Skeletal muscle tissue (tissue), 3 donors: ENCODE measurements at regions not wholly inside any gene's neighbourhood (a gene's known extent, or its start where the extent isn't known, plus 50 kb on each side); places are given as distances from the start of the nearest gene placed in this dataset.
A peak's percentile ranks its signal among the peaks of the same experiment; 100 is the strongest.

Experiments used
- H3K27ac ChIP-seq: one replicate; pipeline ENCODE4 v1.7.0; 2013; ENCODE audit warnings: mild to moderate bottlenecking, low read depth, low read length, inconsistent platforms
- H3K27me3 ChIP-seq, 3 donors: one replicate each; pipeline ENCODE4 v1.7.0; 2013; ENCODE audit warnings: low read length in 3 of 3; ENCODE audit not compliant: control insufficient read depth in 3 of 3, insufficient read depth in 3 of 3
- H3K36me3 ChIP-seq, 3 donors: one replicate each; pipeline ENCODE4 v1.7.0; 2013; ENCODE audit warnings: low read length in 3 of 3; ENCODE audit not compliant: control insufficient read depth in 3 of 3, insufficient read depth in 3 of 3
- H3K4me1 ChIP-seq, 3 donors: one replicate each; pipeline ENCODE4 v1.7.0; 2013; ENCODE audit warnings: low read length in 3 of 3, mild to moderate bottlenecking in 3 of 3; ENCODE audit not compliant: control insufficient read depth in 3 of 3, insufficient read depth in 3 of 3
- H3K4me3 ChIP-seq, 3 donors: one replicate each; pipeline ENCODE4 v1.7.0; 2013; ENCODE audit warnings: low read length in 3 of 3
- H3K9ac ChIP-seq, 3 donors: one replicate each; pipeline ENCODE4 v1.7.0; 2013; ENCODE audit warnings: low read length in 3 of 3, mild to moderate bottlenecking in 3 of 3, moderate library complexity in 2 of 3, low read depth in 1 of 3
- H3K9me3 ChIP-seq, 3 donors: one replicate each; pipeline ENCODE4 v1.7.0; 2013; ENCODE audit warnings: low read length in 3 of 3; ENCODE audit not compliant: control insufficient read depth in 3 of 3
- donor health status: Osteomylitis.

DNA sequence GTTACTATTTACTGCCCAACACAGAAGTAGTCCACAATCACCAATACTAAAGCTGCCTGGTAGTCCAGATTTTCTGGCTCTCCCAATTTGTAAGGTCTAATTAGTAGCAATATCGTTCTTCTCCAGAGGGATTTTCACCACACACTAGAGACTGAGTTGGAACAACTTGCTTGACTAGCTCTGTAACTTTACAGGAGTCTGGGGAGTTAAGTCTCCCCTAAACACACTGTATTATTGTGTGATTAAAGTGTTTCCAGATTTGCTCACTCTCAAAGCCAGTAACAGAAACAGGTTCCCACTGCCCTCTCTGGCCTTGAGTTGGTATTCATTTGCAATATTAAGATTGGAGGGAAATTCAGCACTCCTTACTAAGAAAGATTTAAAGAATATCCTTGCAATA lies 1175.7 kb downstream of the SORCS1 start:
- Histone ChIP-seq H3K27me3 (peaks cover 0 to 3% (median 0%) of the 10 kb centered on the region in 3 donors), H3K9ac (no peak overlapping the region), H3K4me3 (no peak overlapping the region), H3K4me1 (no peaks in the 10 kb centered on the region), H3K36me3 (no peaks in the 10 kb centered on the region), H3K9me3 (no peaks in the 10 kb centered on the region), H3K27ac (no peak overlapping the region)

DNA sequence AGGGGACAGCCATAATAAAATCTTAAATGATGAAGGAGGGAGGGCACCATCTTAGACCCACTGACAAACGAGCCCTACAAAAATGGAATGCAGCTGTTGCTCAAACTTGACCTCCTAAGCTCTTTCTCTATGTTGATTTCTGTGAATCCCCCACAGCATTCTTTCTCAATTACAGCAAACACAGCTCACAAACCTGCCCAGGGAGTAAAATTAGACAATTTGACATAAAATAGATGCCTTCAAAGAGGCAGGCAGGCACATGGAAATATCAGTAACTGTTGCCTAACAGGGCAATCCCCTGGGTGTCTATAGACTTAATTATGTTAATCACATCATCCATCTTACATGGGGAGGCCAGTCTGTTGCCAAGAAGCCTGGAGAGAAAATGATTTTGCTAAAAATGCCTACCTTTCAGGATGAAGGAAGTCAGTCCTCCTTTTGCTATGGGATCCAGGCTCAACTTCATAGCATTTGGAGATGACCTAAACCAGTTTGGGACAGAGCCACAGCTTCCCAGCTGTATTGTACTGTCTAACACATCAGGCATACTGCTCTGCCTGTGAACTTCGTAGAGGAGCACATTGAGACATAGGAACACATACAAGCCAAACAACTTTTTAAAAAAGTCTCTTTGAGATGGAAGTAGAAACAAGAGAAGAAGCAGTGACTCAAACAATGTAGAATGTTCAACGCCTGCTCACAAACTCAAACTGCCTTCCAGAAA lies 1177.4 kb downstream of the SORCS1 start:
- Histone ChIP-seq H3K36me3 (no peaks in the 10 kb centered on the region), H3K27me3 (peaks cover 0 to 3% (median 0%) of the 10 kb centered on the region in 3 donors)

DNA sequence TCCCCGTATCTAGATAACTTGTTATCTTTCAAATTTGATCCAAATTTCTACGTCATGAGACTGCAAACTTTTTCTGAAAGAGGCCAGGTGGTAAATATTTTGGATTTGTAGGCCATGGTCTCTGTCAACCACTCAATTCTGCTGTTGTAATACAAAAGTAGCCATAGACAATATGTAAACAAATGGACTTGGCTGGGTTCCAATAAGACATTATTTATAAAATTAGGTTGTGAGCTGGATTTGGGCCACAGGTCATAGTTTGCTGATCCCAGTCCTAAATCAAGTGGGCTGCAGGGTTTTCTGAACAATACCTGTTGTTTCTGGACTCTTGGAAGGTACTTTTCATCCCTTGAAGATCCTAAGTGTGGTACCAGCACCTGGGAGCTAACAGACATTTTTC lies 1178.0 kb downstream of the SORCS1 start:
- Histone ChIP-seq H3K4me1 (no peaks in the 10 kb centered on the region), H3K36me3 (no peaks in the 10 kb centered on the region), H3K9me3 (no peaks in the 10 kb centered on the region), H3K9ac (no peak overlapping the region), H3K4me3 (no peak overlapping the region), H3K27me3 (peaks cover 0 to 3% (median 0%) of the 10 kb centered on the region in 3 donors), H3K27ac (no peak overlapping the region)

More for the DNA sequence above, 1177.4 kb downstream of the SORCS1 start:
- Histone ChIP-seq H3K4me1 (no peaks in the 10 kb centered on the region), H3K4me3 (no peak overlapping the region), H3K9ac (no peak overlapping the region), H3K27ac (no peak overlapping the region), H3K9me3 (no peaks in the 10 kb centered on the region)

DNA sequence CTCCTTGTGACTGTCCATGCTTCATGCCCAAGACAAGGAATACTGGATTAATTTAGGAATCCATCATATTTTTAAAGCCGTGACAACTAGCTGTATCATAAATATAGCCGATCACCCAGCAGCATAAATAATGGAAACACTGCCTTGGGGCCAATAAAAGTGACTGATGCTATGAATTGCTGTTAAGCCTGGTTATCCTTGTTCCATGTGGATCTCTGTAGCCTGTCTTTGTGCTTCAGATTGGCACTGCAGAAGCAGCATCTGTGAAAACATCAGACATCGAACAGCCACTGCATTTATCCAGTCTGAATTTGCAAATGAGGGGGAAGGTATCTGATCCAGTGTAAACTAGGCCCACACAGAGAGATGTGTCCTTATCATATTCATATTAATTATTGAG lies 1181.8 kb downstream of the SORCS1 start:
- Histone ChIP-seq H3K4me1 (no peaks in the 10 kb centered on the region), H3K27ac (no peak overlapping the region), H3K36me3 (no peaks in the 10 kb centered on the region), H3K4me3 (no peak overlapping the region), H3K9me3 (no peaks in the 10 kb centered on the region), H3K27me3 (no peaks in the 10 kb centered on the region), H3K9ac (no peak overlapping the region)

DNA sequence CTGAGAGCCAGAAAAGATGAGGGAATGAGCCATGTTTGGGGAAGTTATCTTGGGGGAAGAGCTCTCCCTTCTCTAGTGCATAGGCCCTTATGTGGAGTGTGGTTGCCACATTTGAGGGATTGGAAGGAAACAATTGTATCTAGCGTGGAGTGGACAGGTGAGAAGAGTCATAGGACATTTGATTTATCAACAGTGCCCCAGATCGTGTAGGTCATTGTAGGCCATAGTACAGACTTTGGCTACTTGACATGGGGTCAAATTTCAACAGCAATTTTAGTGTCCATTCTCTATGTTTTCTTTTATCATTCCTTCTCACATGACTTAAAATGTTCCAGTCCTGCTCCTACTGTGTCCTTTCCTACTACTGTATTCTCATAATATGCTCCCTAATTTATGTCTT lies 1182.8 kb downstream of the SORCS1 start:
- Histone ChIP-seq H3K9ac (no peak overlapping the region), H3K27ac (no peak overlapping the region), H3K36me3 (no peaks in the 10 kb centered on the region)

DNA sequence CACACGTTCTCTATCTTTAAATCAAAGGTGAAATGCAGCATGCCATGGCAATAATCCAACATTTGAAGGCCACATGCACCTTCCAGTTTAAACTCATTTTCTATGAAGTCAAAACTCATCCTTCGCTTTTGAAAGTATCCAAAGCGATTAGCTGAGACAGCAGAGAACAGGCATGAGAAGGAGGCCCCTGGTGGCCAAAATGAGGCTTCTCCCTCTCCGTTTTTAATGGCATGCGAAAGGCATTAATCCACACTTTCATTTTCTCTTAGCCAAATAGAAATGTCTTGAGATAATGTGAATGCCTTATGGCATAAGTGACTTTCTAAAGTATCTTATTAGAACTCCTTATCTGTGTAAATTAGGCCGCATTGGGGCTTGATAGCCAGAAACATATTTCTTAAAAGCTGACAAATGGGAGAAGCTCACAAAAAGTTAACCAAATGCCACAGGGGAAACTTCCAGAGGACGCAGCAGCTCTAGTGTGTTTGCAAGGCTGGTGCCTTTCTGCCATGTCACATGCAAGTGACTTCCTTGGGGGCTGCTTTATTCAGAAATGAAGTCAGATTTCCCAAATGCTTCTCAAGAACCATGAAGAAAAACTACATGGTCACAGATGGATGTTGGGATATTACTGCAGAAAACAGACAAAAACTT lies 1189.6 kb downstream of the SORCS1 start:
- no peak overlapping the region for H3K27ac ChIP-seq
- no peaks in the 10 kb centered on the region for H3K4me1 ChIP-seq
- peak overlapping the region in 2 of 3 donors; percentile 42 to 62 for H3K4me3 ChIP-seq
- no peak overlapping the region for H3K9ac ChIP-seq
- no peaks in the 10 kb centered on the region for H3K27me3 ChIP-seq
- no peaks in the 10 kb centered on the region for H3K9me3 ChIP-seq
- no peaks in the 10 kb centered on the region for H3K36me3 ChIP-seq

More for the DNA sequence above, 1182.8 kb downstream of the SORCS1 start:
- no peaks in the 10 kb centered on the region for H3K4me1 ChIP-seq
- no peak overlapping the region for H3K4me3 ChIP-seq
- no peaks in the 10 kb centered on the region for H3K9me3 ChIP-seq
- no peaks in the 10 kb centered on the region for H3K27me3 ChIP-seq

DNA sequence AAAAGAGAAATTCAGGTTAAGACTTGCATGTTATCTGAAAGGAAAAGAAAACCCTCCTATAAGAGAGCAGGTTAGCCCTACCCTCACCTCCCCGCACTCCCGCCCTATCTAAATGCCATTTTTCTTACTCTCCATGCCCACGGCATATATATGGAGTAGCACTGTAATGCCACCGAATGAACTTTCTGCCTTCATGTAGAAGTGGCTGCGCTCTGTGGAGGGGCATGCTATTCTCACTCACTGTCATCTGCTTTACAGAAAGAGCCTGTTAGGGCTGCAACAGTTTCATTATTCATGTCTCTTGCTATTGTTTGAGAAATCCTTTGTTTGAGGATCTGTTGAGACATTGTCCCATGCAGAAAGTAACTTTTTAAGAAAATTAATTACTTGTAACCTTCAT lies 1190.6 kb downstream of the SORCS1 start:
- no peak overlapping the region for H3K27ac ChIP-seq
- no peaks in the 10 kb centered on the region for H3K4me1 ChIP-seq
- H3K36me3 ChIP-seq, result no peaks in the 10 kb centered on the region
- no peaks in the 10 kb centered on the region for H3K9me3 ChIP-seq
- no peak overlapping the region for H3K4me3 ChIP-seq
- no peak overlapping the region for H3K9ac ChIP-seq
- no peaks in the 10 kb centered on the region for H3K27me3 ChIP-seq

DNA sequence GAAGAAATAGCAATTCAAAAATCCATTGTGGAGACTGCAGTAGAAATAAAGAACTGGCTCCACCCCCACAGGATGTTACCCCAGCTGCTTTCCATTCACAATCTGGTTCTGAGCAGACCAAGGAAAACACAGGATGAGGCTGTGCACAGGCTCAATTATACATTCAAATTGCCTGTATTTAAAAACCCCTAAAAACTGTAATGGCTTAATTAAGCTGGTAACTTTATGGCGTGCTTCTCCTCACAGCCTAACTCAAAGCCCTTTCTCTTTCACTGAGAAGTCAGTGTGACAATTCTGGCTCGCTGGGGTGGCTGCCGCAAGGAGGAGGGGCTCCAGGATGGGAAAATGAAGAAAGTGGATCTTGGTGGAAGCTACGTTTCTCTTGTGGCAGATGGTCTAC lies 1191.1 kb downstream of the SORCS1 start:
- H3K9me3 ChIP-seq, result no peaks in the 10 kb centered on the region
- H3K9ac ChIP-seq, result no peak overlapping the region
- no peaks in the 10 kb centered on the region for H3K36me3 ChIP-seq
- H3K4me1 ChIP-seq, result no peaks in the 10 kb centered on the region
- no peak overlapping the region for H3K27ac ChIP-seq
- no peaks in the 10 kb centered on the region for H3K27me3 ChIP-seq
- no peak overlapping the region for H3K4me3 ChIP-seq

DNA sequence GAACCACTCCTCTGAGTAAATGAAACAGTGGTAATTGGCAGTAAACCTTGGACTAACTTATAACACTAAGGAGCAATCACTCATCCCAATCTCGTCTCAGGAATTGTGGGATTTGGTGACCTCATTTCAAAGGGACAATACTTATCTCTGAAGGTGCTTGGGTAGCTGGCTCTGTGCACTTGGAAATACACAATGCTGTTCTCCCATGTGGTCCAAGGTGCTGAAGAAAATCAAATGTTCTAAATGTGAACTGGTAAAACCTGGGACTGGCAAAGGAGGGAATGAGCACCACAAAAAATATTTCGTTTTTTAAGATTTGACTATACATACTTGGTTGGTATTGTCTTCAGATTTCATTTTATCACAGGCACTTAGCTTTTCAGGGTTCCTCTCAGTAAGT lies 1193.0 kb downstream of the SORCS1 start:
- Histone ChIP-seq H3K4me1 (no peaks in the 10 kb centered on the region), H3K27me3 (no peaks in the 10 kb centered on the region), H3K4me3 (no peak overlapping the region), H3K36me3 (no peaks in the 10 kb centered on the region), H3K9me3 (no peaks in the 10 kb centered on the region), H3K27ac (no peak overlapping the region), H3K9ac (no peak overlapping the region)

DNA sequence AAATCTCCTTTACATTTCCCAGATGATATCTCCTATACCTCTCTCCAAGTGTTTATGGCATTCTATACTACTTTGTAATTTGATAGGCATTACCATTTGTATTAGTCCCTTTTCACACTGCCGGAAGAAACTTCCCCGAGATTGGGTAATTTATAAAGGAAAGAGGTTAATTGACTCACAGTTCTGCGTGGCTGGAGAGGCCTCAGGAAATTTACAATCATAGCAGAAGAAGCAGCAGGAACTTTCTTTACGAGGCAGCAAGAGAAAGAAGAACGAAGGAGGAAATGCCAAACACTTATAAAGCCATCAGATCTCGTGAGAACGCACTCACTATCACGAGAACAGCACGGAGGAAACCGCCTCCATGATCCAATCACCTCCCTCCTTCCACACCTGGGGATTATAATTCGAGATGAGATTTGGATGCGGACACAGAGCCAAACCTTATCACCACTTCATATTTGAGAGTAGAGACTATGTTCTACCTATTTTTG lies 1194.6 kb downstream of the SORCS1 start:
- Histone ChIP-seq H3K27ac (no peak overlapping the region), H3K36me3 (no peaks in the 10 kb centered on the region), H3K4me1 (no peaks in the 10 kb centered on the region), H3K9ac (no peak overlapping the region), H3K4me3 (no peak overlapping the region), H3K9me3 (no peaks in the 10 kb centered on the region), H3K27me3 (no peaks in the 10 kb centered on the region)
